IMR-90 (cell line): ENCODE measurements at regions not wholly inside any gene's neighbourhood (a gene's known extent, or its start where the extent isn't known, plus 50 kb on each side); places are given as distances from the start of the nearest gene placed in this dataset.
A peak's percentile ranks its signal among the peaks of the same experiment; 100 is the strongest.

Experiments used
- ATAC-seq: fragments of 200-7000 bp; cut with Tn5 transposase; 2 replicates; pipeline ENCODE4 v1.9.1; 2020; ENCODE audit warnings: low read depth, mild to moderate bottlenecking, moderate library complexity
- BruUV-seq: library from RNA; stranded (reverse); fragments of 400-500 nt; replicated peaks from 2 replicates; lab custom pipeline; 2021; lab: Mats Ljungman, UMichigan
- CTCF ChIA-PET: fragments of 300-600 bp; formaldehyde crosslinking; extraction: SDS; loops from one replicate; lab custom pipeline; 2021; ENCODE audit warnings: antibody characterized with exemption; lab: Yijun Ruan, JAX
- POLR2A ChIA-PET: fragments of 300-600 bp; sonication (Branson Sonifier 250); formaldehyde crosslinking; loops from one replicate; lab custom pipeline; 2022; ENCODE audit warnings: antibody characterized with exemption; ENCODE audit not compliant: unreplicated experiment; lab: Charles Lee
- DNase-seq: peaks from one replicate; pipeline ENCODE4 v3.0.0; 2013
- H2AFZ ChIP-seq: replicated peaks from 2 replicates; pipeline ENCODE3; 2013; ENCODE audit warnings: low read length, mild to moderate bottlenecking; ENCODE audit not compliant: poor library complexity
- H2AK5ac ChIP-seq: 2 replicates; pipeline ENCODE4 v1.6.1; 2013; ENCODE audit warnings: low read depth, low read length, inconsistent platforms
- H2AK9ac ChIP-seq: replicated peaks from 2 replicates; pipeline ENCODE3; 2013; ENCODE audit warnings: mild to moderate bottlenecking, low read depth, low read length, moderate library complexity; ENCODE audit not compliant: poor library complexity
- H2BK120ac ChIP-seq: 2 replicates; pipeline ENCODE4 v1.6.1; 2013; ENCODE audit warnings: low read depth, low read length, inconsistent platforms
- H2BK15ac ChIP-seq: 3 replicates; pipeline ENCODE4 v1.6.1; 2013; ENCODE audit warnings: low read depth, low read length, inconsistent platforms
- H2BK20ac ChIP-seq: 2 replicates; pipeline ENCODE4 v1.6.1; 2013; ENCODE audit warnings: low read depth, mild to moderate bottlenecking, inconsistent platforms, low read length, moderate library complexity
- H2BK5ac ChIP-seq: 2 replicates; pipeline ENCODE4 v1.6.1; 2013; ENCODE audit warnings: mild to moderate bottlenecking, low read depth, low read length, inconsistent platforms; ENCODE audit not compliant: poor library complexity, severe bottlenecking
- H3K14ac ChIP-seq: replicated peaks from 2 replicates; pipeline ENCODE4 v1.6.1; 2013; ENCODE audit warnings: low read depth, low read length, inconsistent platforms
- H3K18ac ChIP-seq: 2 replicates; pipeline ENCODE4 v1.6.1; 2013; ENCODE audit warnings: low read depth, low read length, control low read depth
- H3K23ac ChIP-seq: 2 replicates; pipeline ENCODE4 v1.6.1; 2013; ENCODE audit warnings: low read depth, low read length, inconsistent platforms
- H3K27ac ChIP-seq: 2 replicates; pipeline ENCODE4 v1.5.1; 2013; ENCODE audit warnings: mild to moderate bottlenecking, control low read depth, low read length; ENCODE audit not compliant: insufficient read depth
- H3K27me3 ChIP-seq: 2 replicates; pipeline ENCODE4 v1.6.1; 2013; ENCODE audit warnings: low read length; ENCODE audit not compliant: control insufficient read depth, insufficient read depth
- H3K36me3 ChIP-seq: 2 replicates; pipeline ENCODE4 v1.6.1; 2013; ENCODE audit warnings: low read length, mixed read lengths; ENCODE audit not compliant: control insufficient read depth, insufficient read depth
- H3K4ac ChIP-seq: 2 replicates; pipeline ENCODE4 v1.6.1; 2013; ENCODE audit warnings: low read depth, low read length, inconsistent platforms
- H3K4me1 ChIP-seq: 2 replicates; pipeline ENCODE4 v1.6.1; 2013; ENCODE audit warnings: low read length, mixed read lengths; ENCODE audit not compliant: control insufficient read depth, insufficient read depth
- H3K4me2 ChIP-seq: 2 replicates; pipeline ENCODE4 v1.6.1; 2013; ENCODE audit warnings: low read depth, mild to moderate bottlenecking, control low read depth, low read length, moderate library complexity
- H3K4me3 ChIP-seq: 2 replicates; pipeline ENCODE4 v1.5.1; 2013; ENCODE audit warnings: low read depth, mild to moderate bottlenecking, control low read depth, low read length, moderate library complexity; ENCODE audit not compliant: insufficient read depth
- H3K56ac ChIP-seq: 2 replicates; pipeline ENCODE4 v1.6.1; 2013; ENCODE audit warnings: low read length, inconsistent platforms; ENCODE audit not compliant: insufficient read depth; ENCODE audit errors: extremely low read depth
- H3K79me1 ChIP-seq, 2 experiments: 2 replicates each; pipeline ENCODE4 v1.6.1; 2013; ENCODE audit warnings: low read length in 2 of 2, inconsistent platforms in 1 of 2, low read depth in 1 of 2
- H3K9ac ChIP-seq: 2 replicates; pipeline ENCODE4 v1.6.1; 2013; ENCODE audit warnings: low read depth, low read length, control low read depth
- H3K9me1 ChIP-seq: 2 replicates; pipeline ENCODE4 v1.6.1; 2013; ENCODE audit warnings: low read length, inconsistent platforms; ENCODE audit not compliant: insufficient read depth
- H3K9me3 ChIP-seq: 2 replicates; pipeline ENCODE4 v1.6.1; 2013; ENCODE audit warnings: low read length; ENCODE audit not compliant: control insufficient read depth, insufficient read depth
- H4K20me1 ChIP-seq: 2 replicates; pipeline ENCODE4 v1.6.1; 2013; ENCODE audit warnings: low read length, inconsistent platforms; ENCODE audit not compliant: insufficient read depth
- H4K5ac ChIP-seq: 2 replicates; pipeline ENCODE4 v1.6.1; 2013; ENCODE audit warnings: mild to moderate bottlenecking, low read depth, low read length, control low read depth
- H4K8ac ChIP-seq, 2 experiments: 2 replicates each; pipeline ENCODE4 v1.6.1; 2013; ENCODE audit warnings: low read depth in 2 of 2, low read length in 2 of 2, control low read depth in 1 of 2, inconsistent platforms in 1 of 2
- H4K91ac ChIP-seq: 2 replicates; pipeline ENCODE4 v1.6.1; 2013; ENCODE audit warnings: low read depth, low read length, inconsistent platforms; ENCODE audit not compliant: insufficient read depth
- BHLHE40 ChIP-seq: fragments of 150-350 bp; IDR thresholded peaks from 2 replicates; pipeline ENCODE4 v1.6.1; 2016; ENCODE audit warnings: mild to moderate bottlenecking, low read depth, low read length
- CEBPB ChIP-seq: IDR thresholded peaks from 2 replicates; pipeline ENCODE4 v1.6.1; 2012; ENCODE audit warnings: low read depth, low read length, improper control_type of control experiment
- CHD1 ChIP-seq: IDR thresholded peaks from 2 replicates; pipeline ENCODE4 v1.6.1; 2012; ENCODE audit warnings: low read depth, low read length, improper control_type of control experiment
- CTCF ChIP-seq: conservative IDR thresholded peaks from 2 replicates; pipeline ENCODE4 v1.5.1; 2012; ENCODE audit warnings: mild to moderate bottlenecking, low read depth, low read length, improper control_type of control experiment
- ELK1 ChIP-seq: fragments of 150-350 bp; IDR thresholded peaks from 2 replicates; pipeline ENCODE4 v1.6.1; 2016; ENCODE audit warnings: low read depth, mild to moderate bottlenecking, low read length, moderate library complexity, borderline replicate concordance
- FOS ChIP-seq: fragments of 150-350 bp; IDR thresholded peaks from 2 replicates; pipeline ENCODE4 v1.6.1; 2016; ENCODE audit warnings: low read depth, low read length
- MAFK ChIP-seq: IDR thresholded peaks from 2 replicates; pipeline ENCODE4 v1.6.1; 2012; ENCODE audit warnings: low read depth, low read length, improper control_type of control experiment
- MAZ ChIP-seq: IDR thresholded peaks from 2 replicates; pipeline ENCODE4 v1.6.1; 2012; ENCODE audit warnings: low read depth, mild to moderate bottlenecking, low read length, improper control_type of control experiment, moderate library complexity, borderline replicate concordance
- MXI1 ChIP-seq: IDR thresholded peaks from 2 replicates; pipeline ENCODE4 v1.6.1; 2012; ENCODE audit warnings: low read depth, mild to moderate bottlenecking, low read length, moderate library complexity, borderline replicate concordance
- NFE2L2 ChIP-seq: fragments of 150-350 bp; IDR thresholded peaks from 2 replicates; pipeline ENCODE4 v1.6.1; 2016; ENCODE audit warnings: low read depth, mild to moderate bottlenecking, low read length
- POLR2A ChIP-seq: IDR thresholded peaks from 2 replicates; pipeline ENCODE4 v1.6.1; 2012; ENCODE audit warnings: mild to moderate bottlenecking, low read depth, low read length
- RAD21 ChIP-seq: IDR thresholded peaks from 2 replicates; pipeline ENCODE4 v1.6.1; 2012; ENCODE audit warnings: low read length, improper control_type of control experiment
- RCOR1 ChIP-seq: IDR thresholded peaks from 2 replicates; pipeline ENCODE4 v1.6.1; 2012; ENCODE audit warnings: mild to moderate bottlenecking, low read length, improper control_type of control experiment; ENCODE audit not compliant: insufficient replicate concordance
- RFX5 ChIP-seq: IDR thresholded peaks from 2 replicates; pipeline ENCODE4 v1.8.0; 2012; ENCODE audit warnings: low read depth, mild to moderate bottlenecking, low read length, moderate library complexity
- SMC3 ChIP-seq: fragments of 150-350 bp; IDR thresholded peaks from 2 replicates; pipeline ENCODE4 v1.6.1; 2016; ENCODE audit warnings: low read depth, mild to moderate bottlenecking, antibody characterized with exemption, low read length, moderate library complexity
- USF2 ChIP-seq: fragments of 150-350 bp; IDR thresholded peaks from 2 replicates; pipeline ENCODE4 v1.6.1; 2017; ENCODE audit warnings: mild to moderate bottlenecking, antibody characterized with exemption, low read length, low read depth
- WGBS, 2 experiments: methylation state at CpG; one replicate each; pipeline versions ENCODE4 v1.1.5 to v1.1.7; 2013; ENCODE audit warnings: missing lambda C conversion rate in 2 of 2; ENCODE audit not compliant: insufficient read length in 1 of 2; ENCODE audit errors: extremely low coverage in 2 of 2; 5-methylcytosine and 5-hydroxymethylcytosine counted together
- dilution Hi-C: fragments of 300-500 bp; cut with HindIII; formaldehyde crosslinking; loops from one replicate; pipeline ENCODE4 v1.14.3; 2018; ENCODE audit warnings: low sequenced_read_pairs; ENCODE audit not compliant: unreplicated experiment
- in situ Hi-C: fragments of 300-500 bp; cut with MboI; formaldehyde crosslinking; loops from 3 replicates; pipeline ENCODE4 v1.14.3; 2019; ENCODE audit warnings: low sequenced_read_pairs, inconsistent platforms, mixed read lengths
- intact Hi-C: fragments of 100-400 bp; cut with micrococcal nuclease; formaldehyde crosslinking; loops from 2 replicates; pipeline ENCODE4 v1.10.0; 2022

- Histone ChIP-seq H3K27ac (no peak overlapping the region), H4K20me1 (no peaks in the 10 kb centered on the region)
- no peak for TF ChIP-seq CHD1
- TF ChIP-seq ELK1, result no peak
- no peak for TF ChIP-seq MXI1
- TF ChIP-seq RAD21, result no peak
- no peak for TF ChIP-seq MAZ
- no peak for TF ChIP-seq POLR2A
- TF ChIP-seq RCOR1, result no peak
- no peak for TF ChIP-seq CTCF
- TF ChIP-seq BHLHE40, result no peak
- no peak for TF ChIP-seq USF2
- no peak for TF ChIP-seq CEBPB
- no peak for TF ChIP-seq NFE2L2
- no peak for TF ChIP-seq RFX5
- TF ChIP-seq FOS, result no peak
- no peak for TF ChIP-seq MAFK
- TF ChIP-seq SMC3, result no peak
These were observed 663.1 kb downstream of the XIRP2 start for GRCh38 chr2:167551416-167551815.

More at GRCh38 chr2:167551416-167551815, 663.1 kb downstream of the XIRP2 start:
- H4K91ac ChIP-seq, result no peak overlapping the region
- no peaks in the 10 kb centered on the region for H3K9me1 ChIP-seq
- no peak overlapping the region for H3K56ac ChIP-seq
- DNase-seq (no peak), ATAC-seq (peak; percentile 24)
- H3K4me2 ChIP-seq, result no peak overlapping the region
- no peak overlapping the region for H4K5ac ChIP-seq
- H3K4ac ChIP-seq, result no peak overlapping the region
- H2BK15ac ChIP-seq, result no peak overlapping the region
- no peak overlapping the region for H3K14ac ChIP-seq
- no peak overlapping the region for H3K23ac ChIP-seq
- no peak overlapping the region for H3K4me3 ChIP-seq
- POLR2A ChIA-PET, result no interaction called here
- H3K4me1 ChIP-seq, result no peaks in the 10 kb centered on the region; the same call in 1 of the 2 replicates
- H3K79me1 ChIP-seq, result no peaks in the 10 kb centered on the region
- CTCF ChIA-PET, result no interaction called here
- H2AFZ ChIP-seq, result no peak overlapping the region
- H2BK5ac ChIP-seq, result no peak overlapping the region
- in situ Hi-C loops, result no loop called here
- H2BK120ac ChIP-seq, result no peak overlapping the region
- intact Hi-C loops, result loop anchor here (5.0 to 10.0 kb wide), 3 partner anchors 339 to 1017 kb away; no protein-coding TSS in a partner anchor
- no peak overlapping the region for H3K9ac ChIP-seq
- no peaks in the 10 kb centered on the region for H3K36me3 ChIP-seq
- dilution Hi-C loops, result no loop called here
- H3K9me3 ChIP-seq, result no peaks in the 10 kb centered on the region
- H2BK20ac ChIP-seq, result no peak overlapping the region
- no CpG with 5 or more reads among the region's 4 CpGs for WGBS, 2 experiments
- no peaks in the 10 kb centered on the region for H3K27me3 ChIP-seq
- no peak overlapping the region for H2AK9ac ChIP-seq
- H3K18ac ChIP-seq, result no peak overlapping the region
- BruUV-seq, result no TSS peak
- H4K8ac ChIP-seq, result no peak overlapping the region
- no peak overlapping the region for H2AK5ac ChIP-seq
